M059J (cell line): ENCODE measurements at regions not wholly inside any gene's neighbourhood (a gene's known extent, or its start where the extent isn't known, plus 50 kb on each side); places are given as distances from the start of the nearest gene placed in this dataset.
A peak's percentile ranks its signal among the peaks of the same experiment; 100 is the strongest.

Experiments
- DNase-seq: peaks from one replicate; pipeline ENCODE4 v3.0.0-alpha.2; 2012; ENCODE audit warnings: low read depth

DNA sequence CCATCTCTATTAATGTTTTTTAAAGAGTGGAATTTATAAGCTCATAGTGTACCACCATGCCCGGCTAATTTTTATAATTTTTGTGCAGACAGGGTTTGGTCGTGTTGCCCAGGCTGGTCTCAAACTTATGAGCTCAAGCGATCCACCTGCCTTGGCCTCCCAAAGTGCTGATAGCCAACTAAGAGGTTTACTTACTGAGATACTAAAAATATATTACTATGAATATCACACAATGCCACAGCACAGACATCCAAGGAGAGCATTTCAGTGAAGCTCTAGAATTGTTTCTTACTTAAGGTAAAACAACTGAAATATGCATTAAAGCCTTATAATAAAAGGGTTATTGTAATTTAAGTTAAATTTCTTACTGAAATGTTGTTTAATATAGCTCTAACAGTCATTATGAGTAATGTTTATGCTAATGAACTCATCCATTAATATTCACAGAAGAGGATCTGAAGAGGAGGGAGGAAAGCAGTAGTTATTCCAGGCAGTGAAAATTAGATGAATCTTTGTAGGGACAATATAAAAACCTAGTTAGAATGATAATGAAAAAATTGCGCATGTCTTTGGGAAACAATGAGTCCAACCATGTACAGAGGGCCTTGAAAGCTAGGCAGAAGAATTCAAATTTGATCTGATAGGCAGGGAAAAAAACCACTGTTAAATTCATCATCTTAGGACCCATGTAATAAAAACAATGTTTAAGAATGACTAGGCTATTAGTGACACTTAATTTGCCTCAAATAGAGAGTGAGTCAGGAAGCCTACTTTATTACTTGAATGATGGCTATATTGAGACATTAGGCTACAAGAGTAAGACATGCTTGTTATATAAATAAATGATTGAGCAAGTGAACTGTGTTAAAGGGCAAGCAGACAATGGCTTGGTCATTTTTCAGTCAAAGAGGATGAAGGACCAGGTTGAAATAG lies 99.2 kb downstream of the SLC41A2 start:
- peak; percentile 93 for DNase-seq

DNA sequence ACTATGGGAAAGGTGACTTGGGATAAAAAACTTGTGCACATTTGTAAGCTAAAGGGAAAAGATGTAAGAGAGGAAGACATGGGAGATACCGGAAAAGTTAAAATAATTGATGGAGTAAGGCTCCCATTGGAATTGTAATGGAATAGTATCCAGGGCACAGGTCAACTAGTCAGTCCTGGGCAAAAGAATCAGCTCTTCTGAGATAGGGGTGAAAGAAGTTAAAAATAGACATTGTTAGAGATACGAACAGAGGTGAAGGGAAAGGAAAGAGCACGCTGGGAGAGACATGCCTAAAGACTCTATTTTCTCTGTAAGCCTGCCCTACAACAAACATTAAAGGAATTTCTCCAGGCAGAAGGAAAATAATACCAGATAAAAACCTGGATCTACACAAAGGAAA lies 101.6 kb downstream of the SLC41A2 start:
- DNase-seq: no peak

DNA sequence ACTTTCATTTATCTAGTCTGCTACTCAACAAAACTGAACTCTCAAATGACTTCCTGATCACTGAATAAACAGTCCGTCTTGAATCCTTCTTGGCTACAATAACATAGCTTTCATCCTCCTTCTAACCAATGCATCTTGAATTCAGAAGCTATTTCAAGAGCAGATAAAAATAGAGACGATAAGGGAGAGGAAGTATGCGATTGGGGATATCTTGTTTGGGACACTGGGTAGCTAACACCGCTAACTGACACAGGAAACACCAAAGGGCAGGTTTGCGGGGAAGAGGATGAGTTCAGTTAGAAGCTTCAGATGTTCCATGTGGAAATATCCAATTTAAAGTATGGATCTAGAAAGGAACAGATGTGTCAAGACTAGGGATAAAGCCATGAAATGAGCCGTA lies 102.5 kb downstream of the SLC41A2 start:
- no peak for DNase-seq

DNA sequence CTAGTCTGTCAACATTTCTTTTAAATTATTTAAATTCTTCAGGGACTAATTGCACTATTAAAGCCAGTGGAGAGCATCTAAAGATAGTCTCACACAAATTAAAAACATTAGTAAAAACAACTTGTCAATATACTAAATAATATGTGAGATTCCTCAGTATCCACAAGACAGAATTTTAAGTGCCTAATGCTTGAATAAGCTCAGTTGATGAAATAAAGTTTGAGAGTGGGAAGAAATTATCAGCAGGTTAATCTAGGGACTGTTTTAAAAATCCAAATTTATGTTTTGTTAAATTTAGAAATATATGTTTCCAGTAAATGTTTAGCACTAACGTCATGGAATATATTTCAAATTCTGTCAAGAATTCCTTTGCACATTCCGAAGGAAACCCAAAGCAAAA lies 105.2 kb downstream of the SLC41A2 start:
- DNase-seq: no peak

DNA sequence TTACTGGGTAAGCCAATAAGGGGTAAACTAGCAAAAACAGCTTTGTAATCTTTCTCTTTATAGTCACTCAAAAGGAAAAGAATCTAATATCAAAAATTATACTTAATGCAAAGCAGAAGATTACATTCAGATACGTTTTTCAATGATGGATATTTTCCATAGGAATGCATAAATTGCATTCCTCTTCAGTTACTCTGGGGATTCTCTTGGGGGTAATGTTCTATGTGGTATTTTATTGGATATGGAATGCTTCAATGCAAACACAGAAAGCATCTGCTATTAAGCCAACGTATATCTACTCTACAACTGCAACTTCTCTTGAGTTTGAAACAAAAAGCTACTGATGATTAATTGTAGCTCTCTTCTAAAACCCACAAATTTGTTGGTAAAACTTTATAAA lies 106.0 kb downstream of the SLC41A2 start:
- DNase-seq: no peak

DNA sequence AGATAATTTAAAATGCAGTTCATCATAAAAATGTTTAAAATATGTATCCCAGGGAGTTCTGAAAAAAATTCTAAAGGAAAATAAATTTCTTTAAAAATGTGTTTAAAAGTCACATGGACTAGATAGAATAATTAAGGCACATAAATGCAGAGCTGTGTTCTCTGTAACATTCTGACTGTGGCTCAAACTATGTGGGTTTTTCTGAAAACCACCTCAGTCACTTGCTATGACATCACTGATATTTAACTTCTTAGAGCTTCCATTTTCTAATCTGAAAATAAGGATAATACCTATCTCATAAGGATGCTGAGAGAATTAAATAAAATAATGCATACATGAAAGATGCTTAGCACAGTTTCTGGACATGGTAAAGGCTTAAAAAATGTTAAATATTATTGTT lies 107.3 kb downstream of the SLC41A2 start:
- no peak for DNase-seq

DNA sequence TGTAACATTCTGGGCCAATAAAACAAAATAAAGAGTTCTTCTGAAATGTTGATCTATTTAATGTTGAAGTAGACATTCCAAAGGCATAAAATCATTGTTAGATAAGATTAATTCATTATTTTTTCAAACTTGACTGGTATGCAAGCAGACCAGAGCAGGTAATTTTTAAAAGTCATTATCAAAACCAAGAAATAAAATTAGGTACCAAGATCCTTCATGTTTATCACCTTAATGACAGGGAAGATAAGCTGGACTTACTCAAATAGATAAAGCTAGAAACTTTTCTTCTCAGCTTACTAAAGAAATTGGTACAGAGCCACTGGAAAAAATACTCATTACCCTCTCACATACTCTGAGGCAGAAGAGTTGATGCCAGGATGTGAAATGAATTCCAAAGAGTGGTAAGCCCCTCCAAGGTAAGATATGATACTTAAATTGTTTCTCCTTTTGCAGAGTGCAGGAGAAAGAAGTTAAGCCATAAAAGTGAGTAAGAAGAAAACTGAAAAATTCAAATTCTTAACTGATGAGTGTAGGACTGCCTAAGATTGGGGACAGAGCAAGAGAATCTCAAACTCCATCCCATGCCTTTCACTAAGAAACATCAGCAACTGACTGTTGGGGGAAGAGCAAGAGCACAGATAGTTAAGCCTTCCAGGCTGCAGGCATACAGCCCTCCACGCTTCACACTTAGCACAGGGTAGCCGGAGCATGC lies 111.9 kb downstream of the SLC41A2 start:
- DNase-seq: peak; percentile 38

DNA sequence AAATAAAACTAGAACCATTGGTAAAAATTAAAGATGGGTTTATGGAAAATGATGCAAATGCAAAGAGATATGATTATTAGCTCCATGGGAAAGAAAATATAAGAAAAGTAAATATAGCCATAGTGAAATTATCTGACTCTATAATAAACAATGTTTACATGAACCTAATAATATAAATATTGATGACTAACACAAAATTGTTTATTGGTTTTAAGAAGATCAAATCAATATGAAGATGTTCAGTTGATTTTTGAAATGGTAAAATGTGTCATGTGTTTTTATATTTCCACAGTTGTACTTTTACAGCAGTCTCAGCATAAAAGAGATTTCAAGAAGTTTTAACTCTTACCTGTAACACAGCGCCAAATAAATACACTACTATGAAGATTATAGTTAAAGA lies 114.0 kb downstream of the SLC41A2 start:
- DNase-seq: no peak

DNA sequence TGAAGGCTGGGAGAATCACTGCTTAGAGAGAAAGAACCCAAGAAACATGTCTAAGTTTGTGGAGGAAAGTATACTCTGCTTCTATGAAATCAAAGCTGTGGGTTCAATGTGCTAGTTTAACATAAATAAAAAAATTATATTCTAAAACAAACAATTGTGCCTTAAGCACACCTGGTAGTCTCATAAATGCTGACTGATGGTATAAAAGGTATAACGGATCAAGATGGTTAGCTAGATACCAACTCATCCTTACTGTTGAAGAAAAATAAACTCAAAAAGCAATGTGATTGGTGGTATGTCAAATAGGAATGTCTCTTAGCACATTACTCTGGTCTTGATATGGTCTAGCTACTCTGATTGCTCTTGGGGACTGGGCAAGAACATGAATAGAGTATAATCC lies 117.8 kb downstream of the SLC41A2 start:
- DNase-seq: no peak

DNA sequence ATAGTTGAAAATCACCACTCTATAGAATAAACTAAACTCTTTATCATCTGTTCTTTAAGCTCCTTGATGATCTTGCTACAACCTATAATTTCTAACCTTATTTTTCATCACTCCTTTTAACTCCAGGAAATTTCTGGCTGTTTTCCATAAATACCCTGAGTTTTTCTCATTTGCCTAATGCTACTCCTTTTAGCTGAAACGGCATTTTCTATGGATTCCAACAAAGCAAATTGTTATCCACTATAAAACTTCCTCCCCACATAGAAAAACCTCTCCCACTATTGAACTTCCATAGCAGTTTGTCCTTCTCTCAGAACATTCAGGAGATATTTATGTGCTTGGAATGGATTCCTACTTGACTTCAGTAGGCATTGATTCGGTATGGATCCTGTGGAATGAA lies 122.8 kb downstream of the SLC41A2 start:
- DNase-seq: no peak

DNA sequence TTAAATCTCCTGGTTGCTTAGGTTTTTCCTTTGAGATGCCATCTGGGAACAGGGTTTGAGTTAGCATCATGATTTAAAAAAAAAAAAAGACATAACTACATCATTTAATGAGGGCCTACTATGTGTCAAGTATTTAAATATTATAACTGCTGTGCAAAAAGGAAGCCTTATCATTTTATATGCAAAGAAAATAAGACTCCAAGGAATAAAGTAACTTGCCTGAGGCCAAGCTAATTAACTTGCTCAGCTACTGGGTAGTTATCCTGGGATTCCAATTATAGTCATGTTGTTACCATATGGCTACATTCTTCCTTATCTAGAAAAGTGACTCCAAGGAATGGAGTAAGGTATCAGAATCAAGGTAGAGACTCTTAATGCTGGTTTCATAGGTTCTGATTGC lies 123.5 kb downstream of the SLC41A2 start:
- no peak for DNase-seq

DNA sequence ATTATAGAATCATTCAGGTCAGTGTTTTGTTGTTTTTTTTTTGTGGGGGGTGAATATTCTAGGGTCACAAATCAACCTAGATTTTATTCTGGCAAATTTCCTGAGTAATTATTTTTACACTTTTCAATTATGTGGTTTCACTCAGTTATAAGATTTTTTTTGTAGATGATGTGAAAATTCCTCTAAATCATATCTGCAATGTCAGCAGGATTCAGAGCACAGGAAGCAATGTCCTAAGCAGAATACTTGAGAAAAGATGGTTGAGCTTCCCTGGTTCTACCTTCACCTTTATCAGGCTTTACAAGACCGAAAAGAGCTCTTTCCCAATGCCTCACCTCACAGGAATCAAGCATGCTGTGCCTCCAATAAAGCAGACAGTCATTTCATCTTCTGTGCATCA lies 124.3 kb downstream of the SLC41A2 start:
- no peak for DNase-seq

DNA sequence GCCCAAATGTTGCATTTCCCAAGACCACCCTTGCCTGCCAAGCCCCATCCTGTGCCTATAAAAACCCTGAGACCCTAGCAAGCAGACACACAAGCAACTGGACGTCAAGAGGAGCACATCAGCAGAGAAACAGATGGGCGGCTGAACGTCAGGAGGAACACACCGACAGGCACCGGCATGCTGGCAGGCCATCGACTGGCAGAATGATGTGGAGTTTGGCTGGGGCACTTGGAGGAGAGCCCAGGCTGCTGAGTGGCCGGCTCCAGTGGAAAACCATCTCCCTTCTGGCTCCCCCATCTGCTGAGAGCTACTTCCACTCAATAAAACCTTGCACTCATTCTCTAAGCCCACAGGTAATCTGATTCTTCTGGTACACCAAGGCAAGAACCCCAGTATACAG lies 130.1 kb downstream of the SLC41A2 start:
- no peak for DNase-seq

DNA sequence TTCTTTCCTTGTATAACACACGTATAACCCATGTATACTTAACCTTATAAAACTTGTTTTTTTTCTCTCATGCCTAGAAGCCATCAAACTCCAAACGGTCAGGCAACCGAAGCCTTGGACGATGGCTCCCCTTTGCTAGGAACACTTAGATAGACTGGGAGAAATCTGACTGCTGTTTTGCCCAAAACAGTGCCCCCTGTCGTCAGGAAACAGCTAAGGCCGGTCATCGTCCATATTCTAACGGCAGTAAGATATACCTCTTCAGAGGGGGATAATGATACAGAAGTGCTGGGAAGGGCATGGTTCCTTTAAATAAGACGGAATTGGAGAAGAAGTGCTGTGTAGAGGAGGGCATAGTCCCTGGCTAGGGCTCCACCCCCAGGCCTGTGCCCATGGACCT lies 130.5 kb downstream of the SLC41A2 start:
- DNase-seq: no peak

DNA sequence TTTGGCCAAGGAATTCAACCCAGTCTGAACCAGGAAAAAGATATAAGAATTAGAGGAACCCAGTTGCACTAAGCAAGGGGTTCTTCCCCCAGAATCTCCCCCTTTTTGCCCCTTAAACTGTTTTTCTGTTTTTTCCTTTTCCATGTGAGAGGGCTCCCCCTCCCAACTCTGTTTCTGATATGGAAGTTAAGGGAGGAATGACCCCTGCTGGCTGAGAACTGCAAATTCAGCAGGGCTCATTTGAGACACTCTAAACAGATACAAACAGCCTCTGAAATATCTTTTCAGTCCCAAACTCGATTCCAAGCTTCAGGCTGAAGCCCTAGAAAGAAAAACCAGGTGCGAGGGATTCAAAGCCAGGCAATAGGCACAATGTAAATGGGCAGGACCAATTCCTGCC lies 132.7 kb downstream of the SLC41A2 start:
- no peak for DNase-seq

DNA sequence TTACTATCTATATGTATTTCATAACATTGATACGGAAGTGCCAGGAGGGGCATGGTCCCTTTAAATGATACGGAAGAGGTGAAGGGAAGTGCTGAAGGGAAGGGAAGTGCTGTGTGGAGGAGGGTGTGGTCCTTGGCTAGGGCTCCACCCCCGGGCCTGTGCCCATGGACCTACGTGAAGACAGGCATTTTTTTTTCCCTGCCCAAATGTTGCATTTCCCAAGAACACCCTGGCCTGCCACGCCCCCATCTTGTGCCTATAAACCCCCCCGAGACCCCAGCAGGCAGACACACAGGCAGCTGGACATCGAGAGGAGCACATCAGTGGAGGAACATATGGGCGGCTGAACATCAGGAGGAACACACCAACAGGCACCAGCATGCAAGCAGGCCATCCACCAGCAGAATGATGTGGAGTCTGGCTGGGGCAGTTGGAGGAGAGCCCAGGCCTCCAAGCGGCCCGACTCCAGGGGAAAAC lies 134.1 kb downstream of the SLC41A2 start:
- DNase-seq: no peak

DNA sequence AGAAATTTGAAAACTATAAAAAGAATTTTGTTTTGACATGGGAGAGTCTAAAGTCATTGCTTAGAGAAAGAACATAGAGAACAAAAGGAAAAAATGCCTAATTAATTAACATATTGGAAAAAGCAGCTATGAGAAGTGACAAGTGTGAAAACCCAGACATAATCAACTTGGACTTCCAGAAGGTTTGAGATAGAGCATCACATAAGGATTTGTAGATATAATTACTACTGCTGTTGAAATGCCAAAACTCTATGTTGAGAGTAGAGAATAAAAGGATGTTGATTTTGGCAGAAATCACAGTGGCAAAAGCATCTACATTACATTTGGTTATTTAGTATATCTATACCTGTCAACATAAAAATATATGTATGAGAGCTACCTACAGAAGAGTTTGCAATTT lies 135.1 kb downstream of the SLC41A2 start:
- no peak for DNase-seq

DNA sequence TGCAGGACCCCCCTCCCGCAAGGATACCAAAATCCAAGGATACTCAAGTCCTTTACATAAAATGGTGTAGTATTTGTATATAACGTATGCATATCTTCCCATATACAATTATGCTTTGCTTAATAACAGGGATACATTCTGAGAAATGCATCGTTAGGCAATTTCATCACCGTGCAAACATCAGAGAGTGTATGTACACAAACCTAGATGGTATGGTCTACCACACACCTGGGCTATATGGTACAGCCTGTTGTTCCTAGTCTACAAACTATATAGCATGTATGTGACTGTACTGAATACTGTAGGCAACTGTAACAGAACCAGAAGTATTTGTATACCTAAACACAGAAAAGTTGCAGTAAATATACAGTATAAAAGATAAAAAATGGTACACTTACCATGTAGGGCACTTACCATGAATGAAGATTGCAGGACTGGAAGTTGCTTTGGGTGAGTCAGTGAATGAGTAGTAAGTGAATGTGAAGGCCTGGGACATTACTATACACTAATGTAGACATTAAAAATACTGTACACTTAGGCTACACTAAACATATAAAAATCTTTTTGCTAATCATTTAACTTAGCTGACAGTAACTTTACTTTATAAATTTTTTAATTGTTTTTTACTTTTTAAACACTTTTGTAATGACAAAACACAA lies 141.1 kb downstream of the SLC41A2 start:
- no peak for DNase-seq

DNA sequence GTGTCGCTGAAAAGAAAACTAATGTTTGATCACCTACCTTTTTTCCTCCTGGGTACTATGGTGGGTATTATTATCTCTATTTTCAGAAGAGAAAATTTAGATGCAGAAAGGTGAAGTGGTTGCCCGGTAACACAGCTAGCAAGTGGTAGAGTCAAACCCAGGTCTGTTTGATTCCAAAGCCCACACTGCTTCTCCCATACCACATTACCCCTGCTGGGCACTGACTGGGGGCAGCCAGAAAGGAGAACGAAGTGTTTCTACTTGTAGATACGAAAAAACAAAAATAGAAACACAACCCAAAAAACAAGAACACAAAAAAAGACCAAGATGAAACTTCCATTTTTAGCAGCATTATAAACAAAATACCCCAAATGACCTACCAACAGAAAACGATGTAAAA lies 142.2 kb downstream of the SLC41A2 start:
- no peak for DNase-seq

DNA sequence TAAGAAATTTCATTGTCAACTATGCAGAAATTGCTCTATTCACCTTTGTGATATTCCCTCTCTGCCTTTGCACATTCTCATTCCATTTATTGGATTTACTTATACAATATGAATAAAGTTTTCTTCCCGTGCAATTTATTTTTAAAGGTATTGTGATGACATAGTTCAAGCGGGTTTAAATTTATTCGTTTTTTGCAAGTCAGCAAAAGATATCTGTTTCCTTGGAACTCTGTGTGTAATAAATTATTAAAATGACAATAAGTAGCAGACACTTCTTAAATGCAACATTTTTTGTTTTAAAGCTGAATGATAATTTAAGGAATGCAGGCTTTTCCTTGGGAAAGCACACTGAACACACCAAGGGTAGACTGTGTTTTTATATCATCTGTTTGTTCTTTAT lies 143.1 kb downstream of the SLC41A2 start:
- DNase-seq: no peak
